Epithelial cell of esophagus (primary cell): ENCODE measurements at regions not wholly inside any gene's neighbourhood (a gene's known extent, or its start where the extent isn't known, plus 50 kb on each side); places are given as distances from the start of the nearest gene placed in this dataset.

Source experiments
- DNase-seq: peaks from one replicate; pipeline ENCODE4 v3.0.0; 2010; ENCODE audit warnings: low read depth
- H3K4me3 ChIP-seq: 2 replicates; pipeline ENCODE4 v1.5.1; 2011; ENCODE audit warnings: mild to moderate bottlenecking, low read length, control low read depth
- TF ChIP-seq, protein P1 (sequence below): IDR thresholded peaks from 2 replicates; pipeline ENCODE4 v1.5.1; 2011; ENCODE audit warnings: low read depth, mild to moderate bottlenecking, low read length, control low read depth, inconsistent platforms; ENCODE audit not compliant: insufficient read depth; ENCODE audit errors: missing control alignments

DNA sequence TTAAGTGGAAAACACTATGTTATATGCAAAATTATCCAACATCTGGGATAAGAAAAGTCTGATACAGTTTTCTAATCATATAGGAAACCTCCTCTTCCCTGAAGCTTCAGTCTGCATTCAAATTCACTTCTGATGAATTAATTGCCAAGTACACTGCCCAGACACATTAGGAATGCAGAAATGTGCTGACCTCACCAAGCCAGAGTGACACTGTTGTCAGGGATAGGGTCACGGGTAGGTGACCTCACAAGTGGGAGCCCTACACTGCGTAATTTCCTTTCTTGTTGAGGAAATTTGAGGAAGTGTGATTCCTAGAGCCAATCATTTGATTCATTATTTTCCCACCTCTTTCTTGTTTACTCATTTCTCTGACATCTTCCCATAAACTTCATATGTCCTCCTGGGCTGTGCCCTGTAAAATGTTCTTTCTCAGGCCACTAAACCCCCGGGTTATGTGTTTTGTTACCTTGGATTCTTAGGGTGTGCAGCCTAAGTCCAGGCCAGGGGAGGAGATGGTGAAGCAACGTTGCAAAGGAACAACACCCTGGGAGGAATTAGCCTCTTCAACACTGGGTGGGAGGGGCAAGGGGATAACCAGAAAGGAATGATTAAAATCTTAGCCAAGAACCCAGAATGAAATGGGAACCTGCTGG is 411.9 kb downstream of the MTRR start:
- no peak overlapping the region for H3K4me3 ChIP-seq
- TF ChIP-seq, protein P1, sequence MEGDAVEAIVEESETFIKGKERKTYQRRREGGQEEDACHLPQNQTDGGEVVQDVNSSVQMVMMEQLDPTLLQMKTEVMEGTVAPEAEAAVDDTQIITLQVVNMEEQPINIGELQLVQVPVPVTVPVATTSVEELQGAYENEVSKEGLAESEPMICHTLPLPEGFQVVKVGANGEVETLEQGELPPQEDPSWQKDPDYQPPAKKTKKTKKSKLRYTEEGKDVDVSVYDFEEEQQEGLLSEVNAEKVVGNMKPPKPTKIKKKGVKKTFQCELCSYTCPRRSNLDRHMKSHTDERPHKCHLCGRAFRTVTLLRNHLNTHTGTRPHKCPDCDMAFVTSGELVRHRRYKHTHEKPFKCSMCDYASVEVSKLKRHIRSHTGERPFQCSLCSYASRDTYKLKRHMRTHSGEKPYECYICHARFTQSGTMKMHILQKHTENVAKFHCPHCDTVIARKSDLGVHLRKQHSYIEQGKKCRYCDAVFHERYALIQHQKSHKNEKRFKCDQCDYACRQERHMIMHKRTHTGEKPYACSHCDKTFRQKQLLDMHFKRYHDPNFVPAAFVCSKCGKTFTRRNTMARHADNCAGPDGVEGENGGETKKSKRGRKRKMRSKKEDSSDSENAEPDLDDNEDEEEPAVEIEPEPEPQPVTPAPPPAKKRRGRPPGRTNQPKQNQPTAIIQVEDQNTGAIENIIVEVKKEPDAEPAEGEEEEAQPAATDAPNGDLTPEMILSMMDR: no peak
- no peak for DNase-seq

DNA sequence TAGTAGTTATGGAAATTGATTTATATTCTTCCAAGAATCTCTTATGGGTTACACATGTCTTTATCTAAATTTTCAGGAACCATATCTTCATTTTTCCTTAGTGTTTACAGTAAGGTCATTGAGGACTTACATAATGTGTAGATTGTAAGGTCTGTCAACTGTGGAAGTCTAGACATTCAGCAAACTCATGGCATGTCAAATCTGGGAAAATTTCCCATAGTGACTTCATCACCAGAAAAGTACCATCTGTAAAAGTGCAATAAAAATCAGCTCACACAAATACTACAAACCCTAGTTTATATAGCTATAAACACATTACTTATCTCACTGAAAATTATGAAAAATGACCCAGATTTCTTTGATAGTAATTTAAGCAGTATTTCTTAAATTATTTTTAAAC is 419.4 kb downstream of the MTRR start:
- TF ChIP-seq, protein P1: no peak
- no peak overlapping the region for H3K4me3 ChIP-seq
- no peak for DNase-seq

DNA sequence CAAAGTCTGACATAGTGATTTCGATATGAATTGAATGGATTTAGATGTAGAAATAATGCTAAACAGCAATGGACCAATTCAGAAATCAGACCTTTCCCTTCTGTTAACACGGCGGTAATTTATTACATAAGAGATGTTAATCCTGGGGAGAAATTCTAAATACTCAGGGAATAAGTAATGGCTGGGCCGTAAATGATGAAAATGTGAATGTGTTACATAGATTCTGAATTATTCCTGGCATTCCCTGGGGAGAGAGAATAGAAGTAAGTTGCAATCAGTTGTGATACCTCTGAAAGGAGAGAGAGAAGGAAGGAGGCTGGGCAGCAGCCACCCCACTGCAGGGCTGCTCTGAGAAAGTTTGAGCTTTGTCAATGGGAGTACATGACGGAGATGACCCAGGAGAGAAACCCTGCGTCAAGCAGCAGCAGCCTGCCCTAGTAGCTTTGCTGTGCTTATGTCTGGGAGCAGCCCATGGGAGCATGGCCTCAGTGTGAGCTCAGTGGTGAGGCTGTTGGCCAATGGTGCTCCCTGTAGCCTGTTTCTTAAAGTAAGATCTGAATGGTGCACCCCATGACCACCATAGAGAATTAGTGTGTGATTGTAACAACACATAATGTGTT is 420.1 kb downstream of the MTRR start:
- no peak overlapping the region for H3K4me3 ChIP-seq
- DNase-seq: no peak
- TF ChIP-seq, protein P1: no peak

DNA sequence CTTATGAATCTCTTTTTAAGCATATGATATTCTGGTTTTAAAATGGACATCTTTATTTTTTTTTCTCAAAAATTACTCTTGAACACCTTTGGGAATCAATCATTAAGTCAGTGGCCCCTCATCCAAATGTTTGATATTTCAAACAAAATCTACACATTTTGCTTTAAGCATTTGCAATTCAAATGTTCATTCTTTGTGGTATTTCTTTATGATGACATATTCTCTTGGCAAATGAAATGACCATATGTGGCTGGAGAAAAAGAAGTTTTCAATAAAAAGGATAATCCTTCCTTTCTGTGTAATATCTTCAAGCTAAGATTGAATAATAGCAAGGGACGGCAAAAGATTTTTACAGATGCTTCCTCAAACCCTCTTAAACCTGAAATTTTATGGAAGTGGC is 420.8 kb downstream of the MTRR start:
- DNase-seq: no peak
- TF ChIP-seq, protein P1: no peak

DNA sequence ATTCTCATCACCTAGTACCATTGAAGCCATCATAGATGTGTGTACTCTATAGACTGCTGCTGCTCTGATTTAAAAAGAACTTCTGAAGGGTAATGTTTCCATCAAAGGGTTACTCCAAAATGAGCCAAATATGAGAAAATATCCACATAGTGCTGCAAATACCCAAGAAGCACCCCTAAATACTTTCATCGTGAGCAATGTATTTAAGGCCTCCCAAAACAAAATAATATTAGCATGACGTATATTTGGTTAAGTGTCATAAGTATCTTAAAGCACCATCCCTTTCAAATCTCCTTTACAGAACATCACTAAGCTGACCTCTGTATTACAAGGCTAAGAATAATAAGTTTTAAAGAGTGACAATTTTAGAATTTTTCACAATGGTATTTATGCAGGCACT is 421.8 kb downstream of the MTRR start:
- TF ChIP-seq, protein P1: no peak
- no peak overlapping the region for H3K4me3 ChIP-seq
- no peak for DNase-seq

More for the DNA sequence above, 420.8 kb downstream of the MTRR start:
- no peak overlapping the region for H3K4me3 ChIP-seq

DNA sequence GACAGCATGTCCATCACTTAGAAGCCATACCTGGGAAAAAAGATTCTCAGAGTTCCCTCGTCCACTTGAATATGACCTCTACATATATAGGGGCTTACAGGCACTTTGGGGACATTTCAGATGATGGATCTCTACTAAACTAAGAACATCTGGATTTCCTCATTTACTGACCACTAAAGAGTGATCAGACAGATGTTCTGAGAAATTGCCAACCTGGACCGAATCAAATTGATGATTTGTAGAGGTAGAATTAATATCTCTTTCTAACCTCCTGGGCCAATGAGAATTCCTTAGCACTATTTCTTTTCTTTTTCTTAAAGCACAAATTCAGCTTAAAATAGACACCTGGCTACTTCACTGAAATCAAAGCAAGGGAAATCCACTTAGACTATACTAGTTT is 422.7 kb downstream of the MTRR start:
- no peak for DNase-seq
- H3K4me3 ChIP-seq: no peak overlapping the region
- TF ChIP-seq, protein P1: no peak

DNA sequence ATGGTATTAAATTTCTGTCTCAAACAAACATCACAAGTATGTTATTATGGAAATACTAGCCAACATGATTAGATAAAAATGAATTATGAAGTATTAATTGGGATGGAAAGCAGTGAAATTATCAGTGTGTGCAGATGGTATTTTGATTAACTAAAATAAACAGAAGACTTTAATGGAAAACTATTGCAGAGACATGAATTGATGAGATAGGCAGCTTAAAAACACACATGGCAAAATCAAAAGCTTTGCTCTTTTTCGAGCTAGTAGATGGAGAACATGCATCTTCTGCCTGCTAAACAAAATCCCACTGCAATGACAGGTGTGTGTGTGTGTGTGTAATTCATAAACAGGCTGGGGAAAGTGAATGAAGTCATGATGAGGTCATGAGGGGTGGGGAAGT is 426.2 kb downstream of the MTRR start:
- DNase-seq: no peak
- TF ChIP-seq, protein P1: no peak
- H3K4me3 ChIP-seq: no peak overlapping the region
